GM19467 (cell line): ENCODE measurements at regions not wholly inside any gene's neighbourhood (a gene's known extent, or its start where the extent isn't known, plus 50 kb on each side); places are given as distances from the start of the nearest gene placed in this dataset.
A peak's percentile ranks its signal among the peaks of the same experiment; 100 is the strongest.

Experiments used
- ATAC-seq: cut with Tn5 transposase; IDR thresholded peaks from one replicate; pipeline ENCODE4 v1.9.1; 2021; ENCODE audit warnings: mild to moderate bottlenecking, moderate library complexity; ENCODE audit not compliant: unreplicated experiment

GRCh38 chr6:87860902-87861301 is 158.9 kb upstream of the AKIRIN2 start:
- no peak for ATAC-seq

DNA sequence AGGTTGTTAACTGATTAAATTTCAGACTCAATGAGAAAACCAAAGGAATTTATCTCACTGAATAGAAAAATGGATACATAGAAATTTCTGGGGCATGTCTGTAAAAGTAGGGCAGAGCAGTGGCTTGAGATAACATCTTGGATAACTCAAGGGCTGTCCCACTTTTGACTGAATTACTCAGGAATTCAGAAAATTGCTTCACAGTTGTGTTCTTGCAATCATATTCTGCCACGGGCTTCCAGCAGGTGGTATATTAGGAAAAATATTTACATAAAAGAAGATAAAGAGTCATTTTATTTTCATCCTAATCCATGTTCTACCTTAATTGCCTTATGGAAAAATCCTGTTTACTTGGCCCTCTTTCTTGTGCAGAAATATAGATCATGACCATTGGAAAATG is 156.4 kb upstream of the AKIRIN2 start:
- ATAC-seq: no peak

GRCh38 chr6:87851674-87852299 is 149.8 kb upstream of the AKIRIN2 start:
- no peak for ATAC-seq

- no peak for ATAC-seq
Observed at GRCh38 chr6:87848616-87849015, 146.6 kb upstream of the AKIRIN2 start.

- no peak for ATAC-seq
Observed at GRCh38 chr6:87847830-87848210, 145.8 kb upstream of the AKIRIN2 start.

DNA sequence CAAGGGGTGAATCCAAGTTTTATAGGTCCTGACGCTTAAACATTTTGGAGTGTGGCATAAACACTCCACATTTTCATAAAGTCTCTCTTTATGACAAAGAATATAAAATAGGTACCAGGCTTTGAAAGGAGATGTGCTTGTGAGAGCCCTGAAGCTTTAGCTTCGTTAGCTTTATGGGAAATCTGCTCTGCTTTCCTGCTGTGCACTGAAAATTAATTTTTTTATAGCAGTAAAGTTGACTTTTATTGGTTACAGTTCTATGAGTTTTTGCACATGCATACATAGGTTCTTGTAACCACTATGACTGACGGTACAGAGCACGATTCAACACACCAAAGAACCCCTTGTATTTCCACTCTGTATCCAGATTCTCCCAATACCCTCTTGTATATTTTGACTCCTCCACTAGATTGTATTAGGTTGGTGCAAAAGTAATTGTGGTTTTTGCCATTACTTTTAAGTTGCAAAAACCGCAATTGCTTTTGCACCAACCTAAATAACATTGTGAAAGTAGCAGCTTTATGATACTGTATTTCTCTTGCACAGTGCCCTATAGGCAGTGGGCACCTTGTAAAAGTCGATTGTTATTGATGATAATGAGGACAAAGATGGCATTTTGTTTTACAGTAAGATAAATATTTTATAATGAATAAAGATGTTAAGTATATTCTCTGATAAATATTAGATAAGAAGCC is 145.2 kb upstream of the AKIRIN2 start:
- no peak for ATAC-seq

DNA sequence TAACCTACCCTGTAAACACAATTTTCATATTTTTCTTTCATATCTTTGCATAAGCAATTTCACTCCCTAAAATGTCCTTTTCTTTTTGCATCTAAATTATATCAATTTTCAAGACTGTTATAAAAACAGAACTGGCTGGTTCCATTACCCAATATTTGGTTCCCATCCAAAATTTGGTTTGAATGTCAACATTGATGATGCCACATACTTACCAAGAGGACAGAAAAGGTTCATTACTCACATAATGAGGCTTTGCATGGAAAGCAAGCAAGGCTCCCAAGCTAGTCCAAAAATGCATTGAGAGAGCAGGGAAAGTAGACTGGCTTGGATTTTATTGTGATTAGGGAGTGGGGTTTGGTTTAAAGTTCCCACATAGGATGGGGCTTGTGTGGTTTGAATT is 144.4 kb upstream of the AKIRIN2 start:
- no peak for ATAC-seq

DNA sequence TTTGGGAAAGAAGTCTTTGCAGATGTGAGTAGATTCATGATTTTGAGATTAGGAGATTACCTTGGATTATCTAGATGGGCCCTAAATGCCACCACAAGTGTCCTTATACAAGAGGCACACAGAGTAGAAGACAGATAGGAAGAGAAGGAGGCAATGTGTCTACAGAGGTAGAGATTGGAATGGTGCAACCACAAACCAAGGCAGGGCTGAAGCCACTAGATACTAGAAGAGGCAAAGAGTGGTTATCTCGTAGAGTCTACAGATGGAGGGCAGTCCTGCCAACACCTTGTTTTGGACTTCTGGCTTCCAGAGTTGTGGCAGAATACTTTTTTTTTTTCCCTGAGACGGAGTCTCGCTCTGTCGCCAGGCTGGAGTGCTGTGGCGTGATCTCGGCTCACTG is 138.3 kb upstream of the AKIRIN2 start:
- no peak for ATAC-seq

DNA sequence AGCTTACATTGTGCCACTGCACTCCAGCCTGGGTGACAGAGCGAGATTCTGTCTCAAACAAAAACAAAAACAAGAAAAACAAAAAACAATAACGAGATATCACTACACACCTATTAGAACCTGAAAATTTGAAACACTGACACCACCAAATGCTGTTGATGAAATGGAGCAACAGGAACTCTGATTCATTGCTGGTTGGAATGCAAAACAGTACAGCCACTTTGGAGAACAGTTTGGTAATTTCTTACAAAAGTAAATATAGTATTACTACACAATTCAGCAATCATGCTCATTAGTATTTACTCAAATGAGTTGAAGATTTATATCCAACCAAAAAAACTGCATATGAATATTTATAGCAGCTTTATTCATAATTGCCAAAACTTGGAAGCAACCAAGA is 135.8 kb upstream of the AKIRIN2 start:
- no peak for ATAC-seq

DNA sequence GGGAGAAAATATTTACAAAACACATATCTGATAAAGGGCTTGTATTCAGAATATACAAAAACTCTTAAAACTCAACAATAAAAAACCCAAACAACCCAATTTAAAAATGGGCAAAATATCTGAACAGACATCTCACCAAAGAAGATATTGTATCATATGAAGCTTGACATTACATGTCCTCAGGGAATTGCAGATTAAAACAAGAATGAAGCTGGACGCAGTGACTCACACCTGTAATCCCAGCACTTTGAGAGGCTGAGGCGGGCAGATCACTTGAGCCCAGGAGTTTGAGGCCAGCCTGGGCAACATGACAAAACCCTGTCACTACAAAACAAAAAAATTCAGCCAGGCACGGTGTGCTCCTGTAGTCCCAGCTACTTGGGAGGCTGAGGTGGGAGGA is 135.4 kb upstream of the AKIRIN2 start:
- ATAC-seq: no peak

- peak; percentile 47 for ATAC-seq
Observed at GRCh38 chr6:87832025-87832825, 130.2 kb upstream of the AKIRIN2 start.

DNA sequence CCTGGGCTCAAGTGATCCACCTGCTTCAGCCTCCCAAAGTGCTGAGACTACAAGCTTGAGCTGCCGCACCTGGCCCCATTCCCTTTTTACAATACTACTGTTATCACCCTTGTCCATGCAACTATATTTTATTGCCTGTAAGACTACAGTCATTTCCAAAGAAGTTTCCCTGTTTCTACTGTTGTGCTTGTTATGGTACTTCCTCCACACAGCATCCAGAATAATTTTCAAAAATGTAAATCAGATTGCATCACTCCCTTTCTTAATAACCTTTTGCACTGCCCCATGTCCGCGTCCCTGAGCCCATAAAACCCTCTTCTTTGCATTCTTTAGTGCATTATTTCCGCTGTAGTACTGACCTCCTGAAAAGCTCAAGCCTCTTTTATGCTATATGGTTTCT is 128.9 kb upstream of the AKIRIN2 start:
- no peak for ATAC-seq

DNA sequence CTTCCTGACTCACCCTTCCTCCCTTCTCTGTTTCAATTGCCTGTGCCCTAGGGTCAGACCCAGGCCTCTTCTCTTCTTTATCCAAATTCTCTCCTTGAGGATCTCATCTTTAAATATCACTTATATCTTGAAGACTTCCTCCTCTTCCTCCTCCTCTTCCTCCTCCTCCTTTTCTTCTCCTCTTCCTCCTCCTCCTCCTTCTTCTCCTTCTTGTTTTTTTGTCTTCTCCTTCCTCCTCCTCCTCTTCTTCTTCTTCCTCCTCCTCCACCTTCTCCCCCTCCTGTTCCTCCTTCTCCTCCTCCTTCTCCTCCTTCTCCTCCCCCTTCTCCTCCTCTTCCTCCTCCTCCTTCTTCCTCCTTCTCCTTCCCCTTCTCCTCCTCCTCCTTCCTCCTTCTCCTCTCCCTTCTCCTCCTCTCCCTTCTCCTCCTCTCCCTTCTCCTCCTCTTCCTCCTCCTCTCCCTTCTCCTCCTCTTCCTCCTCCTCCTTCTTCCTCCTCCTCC is 127.6 kb upstream of the AKIRIN2 start:
- no peak for ATAC-seq

- no peak for ATAC-seq
Observed at GRCh38 chr6:87828044-87828443, 126.0 kb upstream of the AKIRIN2 start.

DNA sequence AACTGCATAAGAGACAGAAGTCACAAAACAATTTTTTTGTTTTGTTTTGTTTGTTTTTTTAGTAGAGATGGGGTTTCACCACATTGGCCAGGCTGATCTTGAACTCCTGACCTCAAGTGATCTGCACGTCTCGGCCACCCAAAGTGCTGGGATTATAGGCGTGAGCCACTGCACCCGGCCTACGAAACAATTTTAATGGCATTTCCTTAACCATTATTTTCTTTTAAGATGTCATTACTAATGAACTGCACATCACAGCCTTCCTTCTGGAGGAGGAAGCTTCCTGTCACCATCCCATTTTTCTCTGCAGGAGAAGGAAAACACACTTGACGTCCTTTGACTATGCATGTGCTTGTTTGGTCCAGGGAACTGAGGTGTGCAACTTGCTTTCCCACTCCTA is 125.3 kb upstream of the AKIRIN2 start:
- ATAC-seq: no peak

GRCh38 chr6:87826424-87826823 is 124.4 kb upstream of the AKIRIN2 start:
- ATAC-seq: no peak

- no peak for ATAC-seq
Observed at GRCh38 chr6:87825821-87826221, 123.8 kb upstream of the AKIRIN2 start.

GRCh38 chr6:87824958-87825491 is 123.0 kb upstream of the AKIRIN2 start:
- ATAC-seq: no peak

DNA sequence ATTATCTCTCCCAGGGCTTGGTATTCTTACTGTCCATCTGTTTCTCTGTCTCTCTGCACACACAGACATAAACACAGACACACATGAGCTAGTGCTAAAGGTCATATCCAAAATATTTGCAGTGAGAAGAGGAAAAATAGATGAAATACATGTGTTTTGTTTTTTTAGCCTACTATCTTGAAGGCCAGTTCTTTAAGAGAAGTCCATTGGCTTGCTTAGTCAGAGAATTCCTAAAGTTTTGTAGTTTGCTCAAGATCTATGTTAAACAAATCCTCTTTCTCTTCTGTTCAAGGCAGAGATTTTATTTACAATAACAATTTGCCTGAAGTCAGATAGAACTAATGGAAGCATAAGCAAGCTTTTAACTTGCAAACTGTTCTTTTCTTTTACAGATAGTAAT is 120.0 kb upstream of the AKIRIN2 start:
- no peak for ATAC-seq

GRCh38 chr6:87820343-87820984 is 118.4 kb upstream of the AKIRIN2 start:
- no peak for ATAC-seq

DNA sequence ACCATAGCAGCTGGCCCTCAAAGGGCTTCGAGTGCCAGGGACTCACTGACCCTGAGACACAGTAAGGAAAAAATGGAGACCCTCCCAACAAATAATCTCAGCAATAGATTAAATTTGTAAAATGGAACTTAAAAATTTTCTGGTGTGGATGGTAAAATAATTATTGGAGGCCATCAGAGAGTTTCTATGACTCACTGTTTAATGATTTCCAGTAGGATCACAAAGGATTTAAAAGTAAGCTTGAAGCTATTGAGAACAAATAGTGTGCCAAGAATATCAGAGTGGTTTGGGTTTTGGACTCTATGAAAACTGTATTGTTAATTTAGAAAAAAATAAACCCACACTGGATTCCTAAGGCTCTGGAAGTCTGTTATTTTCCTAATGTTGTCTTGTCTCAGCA is 115.2 kb upstream of the AKIRIN2 start:
- ATAC-seq: no peak
